Peyer's patch (tissue), 4 donors: ENCODE measurements at regions not wholly inside any gene's neighbourhood (a gene's known extent, or its start where the extent isn't known, plus 50 kb on each side); places are given as distances from the start of the nearest gene placed in this dataset.

ENCODE experiments used
- POLR2A ChIP-seq, 2 donors: fragments of 450-650 bp; IDR thresholded peaks; one replicate each; pipeline ENCODE4 v1.5.1; 2017; ENCODE audit warnings: antibody characterized with exemption in 2 of 2, mild to moderate bottlenecking in 2 of 2, moderate library complexity in 2 of 2
- TF ChIP-seq, protein P1 (sequence below), 6 experiments: fragments of 450-650 bp in 4 of 6; fragments of 200-600 bp in 2 of 6; sonication (generic) in 1 of 6; IDR thresholded peaks; one replicate each; pipeline ENCODE4 v1.5.1; 2017 to 2019; ENCODE audit warnings: antibody characterized with exemption in 6 of 6, mild to moderate bottlenecking in 3 of 6, moderate library complexity in 1 of 6

DNA sequence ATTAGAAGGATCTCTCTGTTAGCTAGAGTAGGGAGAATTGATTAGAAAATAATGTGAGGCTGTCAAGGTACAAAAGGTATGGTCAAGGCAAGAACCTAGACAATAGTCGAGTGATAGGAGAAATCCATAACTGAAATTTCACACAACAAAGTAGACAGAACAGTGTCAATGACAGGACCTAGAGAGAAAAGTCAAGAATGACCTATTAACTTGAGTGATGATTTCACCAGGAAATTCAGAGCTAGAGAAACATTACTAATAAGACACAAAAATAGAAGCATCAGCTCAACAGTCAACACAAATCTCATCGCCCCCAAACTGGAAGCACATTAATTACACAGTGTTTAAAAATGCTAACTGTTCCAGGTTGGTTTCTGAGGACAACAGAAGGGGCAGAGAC is 532.4 kb downstream of the CDH10 start:
- TF ChIP-seq, protein P1, sequence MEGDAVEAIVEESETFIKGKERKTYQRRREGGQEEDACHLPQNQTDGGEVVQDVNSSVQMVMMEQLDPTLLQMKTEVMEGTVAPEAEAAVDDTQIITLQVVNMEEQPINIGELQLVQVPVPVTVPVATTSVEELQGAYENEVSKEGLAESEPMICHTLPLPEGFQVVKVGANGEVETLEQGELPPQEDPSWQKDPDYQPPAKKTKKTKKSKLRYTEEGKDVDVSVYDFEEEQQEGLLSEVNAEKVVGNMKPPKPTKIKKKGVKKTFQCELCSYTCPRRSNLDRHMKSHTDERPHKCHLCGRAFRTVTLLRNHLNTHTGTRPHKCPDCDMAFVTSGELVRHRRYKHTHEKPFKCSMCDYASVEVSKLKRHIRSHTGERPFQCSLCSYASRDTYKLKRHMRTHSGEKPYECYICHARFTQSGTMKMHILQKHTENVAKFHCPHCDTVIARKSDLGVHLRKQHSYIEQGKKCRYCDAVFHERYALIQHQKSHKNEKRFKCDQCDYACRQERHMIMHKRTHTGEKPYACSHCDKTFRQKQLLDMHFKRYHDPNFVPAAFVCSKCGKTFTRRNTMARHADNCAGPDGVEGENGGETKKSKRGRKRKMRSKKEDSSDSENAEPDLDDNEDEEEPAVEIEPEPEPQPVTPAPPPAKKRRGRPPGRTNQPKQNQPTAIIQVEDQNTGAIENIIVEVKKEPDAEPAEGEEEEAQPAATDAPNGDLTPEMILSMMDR (IDR thresholded peaks at IDR 0.05), result no peak
- no peak for TF ChIP-seq POLR2A (IDR thresholded peaks at IDR 0.05)
